ENCODE measurements at regions not wholly inside any gene's neighbourhood (a gene's known extent, or its start where the extent isn't known, plus 50 kb on each side); places are given as distances from the start of the nearest gene placed in this dataset.

DNA sequence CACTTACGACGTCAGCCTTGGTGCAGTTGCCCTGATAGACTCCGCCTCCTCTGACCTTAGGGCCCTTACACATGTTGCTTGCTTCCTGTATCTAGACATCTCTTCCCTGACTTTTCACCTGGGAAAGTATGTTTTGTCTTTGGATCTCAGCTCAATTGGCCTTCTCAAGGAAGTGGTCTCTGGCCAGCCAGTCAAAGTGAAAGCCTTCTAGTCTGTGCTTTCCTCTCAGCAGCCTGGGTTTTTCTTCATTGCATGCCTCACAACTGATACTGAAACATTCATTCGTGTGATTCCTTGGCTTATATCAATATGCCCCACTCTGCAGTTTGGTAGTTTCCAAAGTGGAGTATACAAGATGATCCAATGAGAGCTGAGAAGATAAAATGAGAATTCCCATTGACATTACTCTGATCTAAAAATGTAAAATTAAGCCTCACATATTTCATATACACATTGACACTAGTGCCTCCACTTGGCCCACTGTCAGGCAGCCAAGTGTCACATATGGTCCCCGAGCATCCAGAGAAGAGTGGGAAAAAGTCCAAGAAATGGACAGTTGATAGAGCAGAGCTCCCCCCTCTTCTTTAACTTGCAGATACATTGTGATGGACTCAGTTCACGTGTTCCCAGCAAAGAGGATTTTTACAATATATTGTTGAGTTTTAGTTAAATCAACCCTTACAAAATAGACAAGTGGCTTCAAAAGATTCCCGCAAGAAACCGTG, 371.2 kb upstream of the ASIC2 start:
- H3K4me1 ChIP-seq (ENCODE audit: control insufficient read depth, insufficient read depth, low read length), result no peaks in the 10 kb centered on the region
- H3K36me3 ChIP-seq (ENCODE audit: control insufficient read depth in 2 of 2, insufficient read depth in 2 of 2, low read length in 1 of 2), result no peaks in the 10 kb centered on the region
- no peak overlapping the region for H3K27ac ChIP-seq (ENCODE audit: control insufficient read depth, insufficient read depth)
- FAIRE-seq, result no peak
- ChIA-PET CTCF (interaction anchor here (0.7 to 1.2 kb wide), 2 partner anchors 11 to 984 kb away, joined by 3 read pairs; no protein-coding TSS in a partner anchor), POLR2A (no interaction called here), SMC1A (ENCODE audit: uncharacterized antibody, unreplicated experiment) (interaction anchor here (0.8 kb wide), 1 partner anchor 143 kb away, joined by 3 read pairs; no protein-coding TSS in a partner anchor), RAD21 (ENCODE audit: unreplicated experiment) (interaction anchor here (0.6 kb wide), 1 partner anchor 18 kb away, joined by 3 read pairs; no protein-coding TSS in a partner anchor)
- TF ChIP-seq, protein P1, sequence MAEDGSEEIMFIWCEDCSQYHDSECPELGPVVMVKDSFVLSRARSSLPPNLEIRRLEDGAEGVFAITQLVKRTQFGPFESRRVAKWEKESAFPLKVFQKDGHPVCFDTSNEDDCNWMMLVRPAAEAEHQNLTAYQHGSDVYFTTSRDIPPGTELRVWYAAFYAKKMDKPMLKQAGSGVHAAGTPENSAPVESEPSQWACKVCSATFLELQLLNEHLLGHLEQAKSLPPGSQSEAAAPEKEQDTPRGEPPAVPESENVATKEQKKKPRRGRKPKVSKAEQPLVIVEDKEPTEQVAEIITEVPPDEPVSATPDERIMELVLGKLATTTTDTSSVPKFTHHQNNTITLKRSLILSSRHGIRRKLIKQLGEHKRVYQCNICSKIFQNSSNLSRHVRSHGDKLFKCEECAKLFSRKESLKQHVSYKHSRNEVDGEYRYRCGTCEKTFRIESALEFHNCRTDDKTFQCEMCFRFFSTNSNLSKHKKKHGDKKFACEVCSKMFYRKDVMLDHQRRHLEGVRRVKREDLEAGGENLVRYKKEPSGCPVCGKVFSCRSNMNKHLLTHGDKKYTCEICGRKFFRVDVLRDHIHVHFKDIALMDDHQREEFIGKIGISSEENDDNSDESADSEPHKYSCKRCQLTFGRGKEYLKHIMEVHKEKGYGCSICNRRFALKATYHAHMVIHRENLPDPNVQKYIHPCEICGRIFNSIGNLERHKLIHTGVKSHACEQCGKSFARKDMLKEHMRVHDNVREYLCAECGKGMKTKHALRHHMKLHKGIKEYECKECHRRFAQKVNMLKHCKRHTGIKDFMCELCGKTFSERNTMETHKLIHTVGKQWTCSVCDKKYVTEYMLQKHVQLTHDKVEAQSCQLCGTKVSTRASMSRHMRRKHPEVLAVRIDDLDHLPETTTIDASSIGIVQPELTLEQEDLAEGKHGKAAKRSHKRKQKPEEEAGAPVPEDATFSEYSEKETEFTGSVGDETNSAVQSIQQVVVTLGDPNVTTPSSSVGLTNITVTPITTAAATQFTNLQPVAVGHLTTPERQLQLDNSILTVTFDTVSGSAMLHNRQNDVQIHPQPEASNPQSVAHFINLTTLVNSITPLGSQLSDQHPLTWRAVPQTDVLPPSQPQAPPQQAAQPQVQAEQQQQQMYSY (CRISPR knock-in tag; IDR thresholded peaks at IDR 0.05), result no peak
- peak; percentile 27; the same call in 1 of the 2 replicates for TF ChIP-seq IKZF1 (conservative IDR thresholded peaks at IDR 0.05)
- TF ChIP-seq PBX3 (IDR thresholded peaks at IDR 0.05; ENCODE audit: insufficient replicate concordance, low read depth, low read length), result no peak
- no peak for TF ChIP-seq SREBF1 (IDR thresholded peaks at IDR 0.05; ENCODE audit: low read length)
- TF ChIP-seq MTA3 (IDR thresholded peaks at IDR 0.05; ENCODE audit: borderline replicate concordance, low read length), result no peak
- no peak for TF ChIP-seq TARDBP (IDR thresholded peaks at IDR 0.05; ENCODE audit: borderline replicate concordance)
- TF ChIP-seq IKZF2 (IDR thresholded peaks at IDR 0.05), result peak in 1 of 2 experiments; percentile 17; a peak in 1 of 4 replicates
- TF ChIP-seq, protein P2, sequence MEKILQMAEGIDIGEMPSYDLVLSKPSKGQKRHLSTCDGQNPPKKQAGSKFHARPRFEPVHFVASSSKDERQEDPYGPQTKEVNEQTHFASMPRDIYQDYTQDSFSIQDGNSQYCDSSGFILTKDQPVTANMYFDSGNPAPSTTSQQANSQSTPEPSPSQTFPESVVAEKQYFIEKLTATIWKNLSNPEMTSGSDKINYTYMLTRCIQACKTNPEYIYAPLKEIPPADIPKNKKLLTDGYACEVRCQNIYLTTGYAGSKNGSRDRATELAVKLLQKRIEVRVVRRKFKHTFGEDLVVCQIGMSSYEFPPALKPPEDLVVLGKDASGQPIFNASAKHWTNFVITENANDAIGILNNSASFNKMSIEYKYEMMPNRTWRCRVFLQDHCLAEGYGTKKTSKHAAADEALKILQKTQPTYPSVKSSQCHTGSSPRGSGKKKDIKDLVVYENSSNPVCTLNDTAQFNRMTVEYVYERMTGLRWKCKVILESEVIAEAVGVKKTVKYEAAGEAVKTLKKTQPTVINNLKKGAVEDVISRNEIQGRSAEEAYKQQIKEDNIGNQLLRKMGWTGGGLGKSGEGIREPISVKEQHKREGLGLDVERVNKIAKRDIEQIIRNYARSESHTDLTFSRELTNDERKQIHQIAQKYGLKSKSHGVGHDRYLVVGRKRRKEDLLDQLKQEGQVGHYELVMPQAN (conservative IDR thresholded peaks at IDR 0.05), result no peak
- 53% methylated on average over 8 of the region's 8 CpGs for WGBS (ENCODE audit: insufficient coverage, insufficient replicate concordance, low lambda C conversion rate, missing lambda C conversion rate)
- in situ Hi-C loops (cut with MboI) (no loop called here), intact Hi-C loops (cut with micrococcal nuclease; ENCODE audit: unreplicated experiment) (no loop called here)
- no peak overlapping the region for H3K9ac ChIP-seq (ENCODE audit: control insufficient read depth, insufficient read depth, low read length)
- no peaks in the 10 kb centered on the region; a peak in 2 of 4 replicates for H3K27me3 ChIP-seq (replicated peaks in 1 of 2; ENCODE audit: control insufficient read depth in 2 of 2, insufficient read depth in 2 of 2, low read length in 1 of 2)
- no peaks in the 10 kb centered on the region for H3K79me2 ChIP-seq (ENCODE audit: control insufficient read depth, insufficient read depth, low read length)
- no peak for DNase-seq (ENCODE audit: low read depth, low spot score)
- no peak overlapping the region for H3K4me2 ChIP-seq (ENCODE audit: control insufficient read depth, insufficient read depth)
- ATAC-seq, result peak; percentile 37
- no peaks in the 10 kb centered on the region for H3K9me3 ChIP-seq (replicated peaks; ENCODE audit: control insufficient read depth, insufficient read depth, low read length)
- H4K20me1 ChIP-seq (ENCODE audit: control insufficient read depth, insufficient read depth), result no peaks in the 10 kb centered on the region
- H3K4me3 ChIP-seq, result no peak overlapping the region
- no TSS peak for BruUV-seq (replicated peaks)
- no peak overlapping the region for H2AFZ ChIP-seq (ENCODE audit: control insufficient read depth, low read depth, low read length)

All from GM12878 (cell line).